Muscle of leg (tissue), 3 donors: ENCODE measurements at regions not wholly inside any gene's neighbourhood (a gene's known extent, or its start where the extent isn't known, plus 50 kb on each side); places are given as distances from the start of the nearest gene placed in this dataset.

Experiments
- DNase-seq: peaks from one replicate; pipeline ENCODE4 v3.0.0; 2013
- H3K27ac ChIP-seq: one replicate; pipeline ENCODE4 v1.5.1; 2013; ENCODE audit warnings: mild to moderate bottlenecking, low read length, control low read depth
- H3K27me3 ChIP-seq: one replicate; pipeline ENCODE4 v1.6.1; 2013; ENCODE audit warnings: low read length; ENCODE audit not compliant: control insufficient read depth, insufficient read depth
- H3K36me3 ChIP-seq: one replicate; pipeline ENCODE4 v1.6.1; 2013; ENCODE audit warnings: low read length; ENCODE audit not compliant: control insufficient read depth, insufficient read depth
- H3K4me1 ChIP-seq: one replicate; pipeline ENCODE4 v1.6.1; 2013; ENCODE audit warnings: low read length; ENCODE audit not compliant: control insufficient read depth, insufficient read depth
- H3K4me3 ChIP-seq: one replicate; pipeline ENCODE4 v1.5.1; 2013; ENCODE audit warnings: low read length, control low read depth
- H3K9me3 ChIP-seq: replicated peaks from 2 replicates; pipeline ENCODE4 v1.6.1; 2013; ENCODE audit warnings: low read depth, low read length; ENCODE audit not compliant: control insufficient read depth
- WGBS: methylation state at CpG from one replicate; pipeline ENCODE4 v1.1.5; 2013; ENCODE audit warnings: missing lambda C conversion rate; ENCODE audit not compliant: insufficient coverage; 5-methylcytosine and 5-hydroxymethylcytosine counted together

GRCh38 chr10:29083096-29083495 lies 205.8 kb upstream of the LYZL1 start:
- WGBS = 90% methylated on average over 2 of the region's 6 CpGs
- H3K27me3 ChIP-seq = no peaks in the 10 kb centered on the region
- H3K9me3 ChIP-seq = no peaks in the 10 kb centered on the region
- peak overlapping the region; percentile 6 for H3K27ac ChIP-seq
- DNase-seq = peak; percentile 44
- no peaks in the 10 kb centered on the region for H3K36me3 ChIP-seq
- no peak overlapping the region for H3K4me3 ChIP-seq
- peaks cover 20% of the 10 kb centered on the region for H3K4me1 ChIP-seq

GRCh38 chr10:29084681-29085307 lies 204.1 kb upstream of the LYZL1 start:
- H3K27ac ChIP-seq = no peak overlapping the region
- no peaks in the 10 kb centered on the region for H3K27me3 ChIP-seq
- no peaks in the 10 kb centered on the region for H3K9me3 ChIP-seq
- 100% methylated on average over 2 of the region's 8 CpGs for WGBS
- no peaks in the 10 kb centered on the region for H3K36me3 ChIP-seq
- no peak overlapping the region for H3K4me3 ChIP-seq
- peaks cover 20% of the 10 kb centered on the region for H3K4me1 ChIP-seq
- no peak for DNase-seq

- Histone ChIP-seq H3K36me3 (no peaks in the 10 kb centered on the region), H3K27ac (no peak overlapping the region), H3K4me1 (no peaks in the 10 kb centered on the region), H3K9me3 (no peaks in the 10 kb centered on the region), H3K27me3 (no peaks in the 10 kb centered on the region), H3K4me3 (no peak overlapping the region)
- no peak for DNase-seq
- no CpG with 5 or more reads among the region's 2 CpGs for WGBS
Measured at GRCh38 chr10:29089091-29089490, 199.8 kb upstream of the LYZL1 start.

GRCh38 chr10:29096303-29096824 lies 192.5 kb upstream of the LYZL1 start:
- H3K4me1 ChIP-seq = no peaks in the 10 kb centered on the region
- H3K4me3 ChIP-seq = no peak overlapping the region
- H3K36me3 ChIP-seq = no peaks in the 10 kb centered on the region
- no CpG with 5 or more reads among the region's 2 CpGs for WGBS
- H3K27me3 ChIP-seq = peaks cover 2% of the 10 kb centered on the region
- no peak overlapping the region for H3K27ac ChIP-seq
- H3K9me3 ChIP-seq = no peaks in the 10 kb centered on the region
- DNase-seq = no peak

GRCh38 chr10:29098423-29098822 lies 190.4 kb upstream of the LYZL1 start:
- no peak overlapping the region for H3K27ac ChIP-seq
- no CpG with 5 or more reads among the region's 1 CpG for WGBS
- no peaks in the 10 kb centered on the region for H3K36me3 ChIP-seq

GRCh38 chr10:29099001-29099400 lies 189.9 kb upstream of the LYZL1 start:
- Histone ChIP-seq H3K27ac (no peak overlapping the region), H3K9me3 (no peaks in the 10 kb centered on the region), H3K4me3 (no peak overlapping the region), H3K36me3 (no peaks in the 10 kb centered on the region), H3K27me3 (peaks cover 2% of the 10 kb centered on the region), H3K4me1 (no peaks in the 10 kb centered on the region)
- 35% methylated on average over 2 of the region's 2 CpGs for WGBS
- DNase-seq = peak; percentile 14

More at GRCh38 chr10:29098423-29098822, 190.4 kb upstream of the LYZL1 start:
- no peak overlapping the region for H3K4me3 ChIP-seq
- peaks cover 2% of the 10 kb centered on the region for H3K27me3 ChIP-seq
- no peaks in the 10 kb centered on the region for H3K4me1 ChIP-seq
- no peaks in the 10 kb centered on the region for H3K9me3 ChIP-seq
- DNase-seq = no peak

GRCh38 chr10:29099415-29099814 lies 189.5 kb upstream of the LYZL1 start:
- H3K4me1 ChIP-seq = no peaks in the 10 kb centered on the region
- no peaks in the 10 kb centered on the region for H3K36me3 ChIP-seq
- no peak for DNase-seq
- H3K4me3 ChIP-seq = no peak overlapping the region
- WGBS = 64% methylated on average over 3 of the region's 5 CpGs
- H3K27ac ChIP-seq = no peak overlapping the region
- H3K9me3 ChIP-seq = no peaks in the 10 kb centered on the region
- peaks cover 2% of the 10 kb centered on the region for H3K27me3 ChIP-seq

GRCh38 chr10:29100505-29100904 lies 188.4 kb upstream of the LYZL1 start:
- no peaks in the 10 kb centered on the region for H3K36me3 ChIP-seq
- no peaks in the 10 kb centered on the region for H3K4me1 ChIP-seq
- H3K4me3 ChIP-seq = no peak overlapping the region
- WGBS = 75% methylated on average over 2 of the region's 4 CpGs
- no peak for DNase-seq
- H3K9me3 ChIP-seq = no peaks in the 10 kb centered on the region
- H3K27me3 ChIP-seq = peaks cover 2% of the 10 kb centered on the region
- H3K27ac ChIP-seq = no peak overlapping the region

GRCh38 chr10:29102233-29102632 lies 186.6 kb upstream of the LYZL1 start:
- H3K27me3 ChIP-seq = peaks cover 2% of the 10 kb centered on the region
- no peaks in the 10 kb centered on the region for H3K36me3 ChIP-seq
- DNase-seq = peak; percentile 9
- H3K4me3 ChIP-seq = no peak overlapping the region
- 33% methylated on average over 2 of the region's 4 CpGs for whole genome bisulfite sequencing
- H3K4me1 ChIP-seq = no peaks in the 10 kb centered on the region
- H3K27ac ChIP-seq = no peak overlapping the region
- no peaks in the 10 kb centered on the region for H3K9me3 ChIP-seq

GRCh38 chr10:29102636-29103035 lies 186.2 kb upstream of the LYZL1 start:
- no peaks in the 10 kb centered on the region for H3K9me3 ChIP-seq
- H3K27me3 ChIP-seq = peaks cover 2% of the 10 kb centered on the region
- DNase-seq = no peak
- H3K4me3 ChIP-seq = no peak overlapping the region
- no peaks in the 10 kb centered on the region for H3K36me3 ChIP-seq
- WGBS = 80% methylated on average over 1 of the region's 3 CpGs
- H3K27ac ChIP-seq = no peak overlapping the region
- H3K4me1 ChIP-seq = no peaks in the 10 kb centered on the region
